MM.1S (cell line): ENCODE measurements at regions not wholly inside any gene's neighbourhood (a gene's known extent, or its start where the extent isn't known, plus 50 kb on each side); places are given as distances from the start of the nearest gene placed in this dataset.

Experiments used
- EZH2 ChIP-seq: fragments of 300-600 bp; sonication (generic); optimal IDR thresholded peaks from 2 replicates; pipeline ENCODE3; 2017; ENCODE audit warnings: low read depth, mild to moderate bottlenecking, antibody characterized with exemption, low read length, mixed read lengths
- EZH2phosphoT487 ChIP-seq: fragments of 300-600 bp; sonication (generic); IDR thresholded peaks from 2 replicates; pipeline ENCODE4 v1.6.1; 2018; ENCODE audit warnings: antibody characterized with exemption, low read length
- TF ChIP-seq, protein P1 (sequence below): fragments of 300-600 bp; sonication (generic); IDR thresholded peaks from 2 replicates; pipeline ENCODE4 v1.5.1; 2016; ENCODE audit warnings: antibody characterized with exemption, low read length, mixed read lengths

DNA sequence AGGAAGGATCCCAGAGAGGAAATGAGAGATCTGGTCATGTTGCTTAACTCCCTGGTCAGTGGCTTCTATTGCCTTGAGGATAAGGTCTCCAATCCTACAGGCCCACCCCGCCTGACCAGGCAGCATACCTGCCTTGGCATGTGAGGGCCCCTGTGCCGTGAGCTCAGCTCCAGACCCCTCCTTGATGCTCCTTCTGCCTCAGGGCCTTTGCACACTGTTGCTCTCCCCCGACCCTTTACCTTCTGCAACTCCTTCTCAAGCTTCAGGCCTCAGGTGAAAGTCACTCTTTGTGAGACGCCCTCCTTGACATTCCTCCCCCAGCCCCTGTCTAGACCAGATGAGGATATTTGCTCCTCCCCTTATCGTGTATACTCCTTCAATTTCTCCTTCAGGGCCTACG, 62.8 kb downstream of the FAM241B start:
- TF ChIP-seq, protein P1, sequence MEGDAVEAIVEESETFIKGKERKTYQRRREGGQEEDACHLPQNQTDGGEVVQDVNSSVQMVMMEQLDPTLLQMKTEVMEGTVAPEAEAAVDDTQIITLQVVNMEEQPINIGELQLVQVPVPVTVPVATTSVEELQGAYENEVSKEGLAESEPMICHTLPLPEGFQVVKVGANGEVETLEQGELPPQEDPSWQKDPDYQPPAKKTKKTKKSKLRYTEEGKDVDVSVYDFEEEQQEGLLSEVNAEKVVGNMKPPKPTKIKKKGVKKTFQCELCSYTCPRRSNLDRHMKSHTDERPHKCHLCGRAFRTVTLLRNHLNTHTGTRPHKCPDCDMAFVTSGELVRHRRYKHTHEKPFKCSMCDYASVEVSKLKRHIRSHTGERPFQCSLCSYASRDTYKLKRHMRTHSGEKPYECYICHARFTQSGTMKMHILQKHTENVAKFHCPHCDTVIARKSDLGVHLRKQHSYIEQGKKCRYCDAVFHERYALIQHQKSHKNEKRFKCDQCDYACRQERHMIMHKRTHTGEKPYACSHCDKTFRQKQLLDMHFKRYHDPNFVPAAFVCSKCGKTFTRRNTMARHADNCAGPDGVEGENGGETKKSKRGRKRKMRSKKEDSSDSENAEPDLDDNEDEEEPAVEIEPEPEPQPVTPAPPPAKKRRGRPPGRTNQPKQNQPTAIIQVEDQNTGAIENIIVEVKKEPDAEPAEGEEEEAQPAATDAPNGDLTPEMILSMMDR: no peak
- no peak for TF ChIP-seq EZH2
- TF ChIP-seq EZH2phosphoT487: no peak
